Hepatocyte (in vitro differentiated cells): ENCODE measurements at regions not wholly inside any gene's neighbourhood (a gene's known extent, or its start where the extent isn't known, plus 50 kb on each side); places are given as distances from the start of the nearest gene placed in this dataset.

Experiments used
- EZH2 ChIP-seq: fragments of 200-600 bp; sonication (generic); IDR thresholded peaks from 2 replicates; pipeline ENCODE4 v1.6.1; 2016; ENCODE audit warnings: antibody characterized with exemption, mild to moderate bottlenecking, borderline replicate concordance
- EZH2phosphoT487 ChIP-seq: fragments of 200-600 bp; sonication (generic); IDR thresholded peaks from one replicate; pipeline ENCODE4 v1.6.1; 2018; ENCODE audit warnings: antibody characterized with exemption, mild to moderate bottlenecking, low read depth, moderate library complexity; ENCODE audit not compliant: unreplicated experiment, severe bottlenecking
- TF ChIP-seq, protein P1 (sequence below): fragments of 200-600 bp; sonication (generic); IDR thresholded peaks from 2 replicates; pipeline ENCODE4 v1.5.1; 2016; ENCODE audit warnings: antibody characterized with exemption, mild to moderate bottlenecking; ENCODE audit not compliant: poor library complexity

DNA sequence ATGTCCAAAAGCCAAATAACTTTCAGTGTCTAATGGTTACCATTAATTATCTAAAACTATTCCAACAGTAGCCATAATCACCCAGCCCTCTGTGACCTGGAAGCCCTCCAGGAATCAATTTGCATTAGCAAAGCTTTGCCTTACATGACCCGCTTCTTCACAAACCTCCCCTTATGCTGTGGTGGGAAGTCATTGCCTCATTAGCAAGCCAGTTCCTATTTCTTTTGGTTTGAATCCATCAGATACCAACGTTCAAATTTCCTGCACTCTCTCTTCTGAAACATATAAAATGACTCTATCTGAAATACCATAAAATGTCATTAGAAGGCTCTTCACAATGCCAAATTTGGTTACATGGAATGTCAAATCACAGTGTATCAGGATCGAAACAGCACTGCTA is 268.3 kb upstream of the PRKD1 start:
- TF ChIP-seq, protein P1, sequence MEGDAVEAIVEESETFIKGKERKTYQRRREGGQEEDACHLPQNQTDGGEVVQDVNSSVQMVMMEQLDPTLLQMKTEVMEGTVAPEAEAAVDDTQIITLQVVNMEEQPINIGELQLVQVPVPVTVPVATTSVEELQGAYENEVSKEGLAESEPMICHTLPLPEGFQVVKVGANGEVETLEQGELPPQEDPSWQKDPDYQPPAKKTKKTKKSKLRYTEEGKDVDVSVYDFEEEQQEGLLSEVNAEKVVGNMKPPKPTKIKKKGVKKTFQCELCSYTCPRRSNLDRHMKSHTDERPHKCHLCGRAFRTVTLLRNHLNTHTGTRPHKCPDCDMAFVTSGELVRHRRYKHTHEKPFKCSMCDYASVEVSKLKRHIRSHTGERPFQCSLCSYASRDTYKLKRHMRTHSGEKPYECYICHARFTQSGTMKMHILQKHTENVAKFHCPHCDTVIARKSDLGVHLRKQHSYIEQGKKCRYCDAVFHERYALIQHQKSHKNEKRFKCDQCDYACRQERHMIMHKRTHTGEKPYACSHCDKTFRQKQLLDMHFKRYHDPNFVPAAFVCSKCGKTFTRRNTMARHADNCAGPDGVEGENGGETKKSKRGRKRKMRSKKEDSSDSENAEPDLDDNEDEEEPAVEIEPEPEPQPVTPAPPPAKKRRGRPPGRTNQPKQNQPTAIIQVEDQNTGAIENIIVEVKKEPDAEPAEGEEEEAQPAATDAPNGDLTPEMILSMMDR, result no peak
- TF ChIP-seq EZH2phosphoT487 (no peak), EZH2 (no peak)
